NCI-H226 (cell line): ENCODE measurements at regions not wholly inside any gene's neighbourhood (a gene's known extent, or its start where the extent isn't known, plus 50 kb on each side); places are given as distances from the start of the nearest gene placed in this dataset.

Source experiments
- DNase-seq: peaks from one replicate; pipeline ENCODE4 v3.0.0-alpha.2; 2015

GRCh38 chr10:110355141-110355831, 50.6 kb upstream of the SMNDC1 start:
- DNase-seq = no peak

- DNase-seq = no peak
Measured at GRCh38 chr10:110355922-110356627, 51.4 kb upstream of the SMNDC1 start.

GRCh38 chr10:110356628-110357245, 52.0 kb upstream of the SMNDC1 start:
- DNase-seq = no peak

GRCh38 chr10:110357252-110357780, 52.6 kb upstream of the SMNDC1 start:
- peak; percentile 85 for DNase-seq

GRCh38 chr10:110357871-110358270, 53.2 kb upstream of the SMNDC1 start:
- DNase-seq = no peak

GRCh38 chr10:110358278-110358677, 53.6 kb upstream of the SMNDC1 start:
- DNase-seq = no peak

- peak; percentile 24 for DNase-seq
Measured at GRCh38 chr10:110358869-110359629, 54.3 kb upstream of the SMNDC1 start.

GRCh38 chr10:110360857-110361474, 56.2 kb upstream of the SMNDC1 start:
- DNase-seq = no peak

GRCh38 chr10:110361800-110362456, 57.2 kb upstream of the SMNDC1 start:
- no peak for DNase-seq

- DNase-seq = no peak
Measured at GRCh38 chr10:110363572-110364411, 59.1 kb upstream of the SMNDC1 start.

- DNase-seq = no peak
Measured at GRCh38 chr10:110364531-110364937, 59.8 kb upstream of the SMNDC1 start.

GRCh38 chr10:110365356-110366143, 60.8 kb upstream of the SMNDC1 start:
- no peak for DNase-seq

- DNase-seq = no peak
Measured at GRCh38 chr10:110366635-110367034, 61.9 kb upstream of the SMNDC1 start.

GRCh38 chr10:110368002-110368401, 63.3 kb upstream of the SMNDC1 start:
- DNase-seq = no peak

GRCh38 chr10:110368556-110368955, 63.8 kb upstream of the SMNDC1 start:
- no peak for DNase-seq

GRCh38 chr10:110370006-110370405, 65.3 kb upstream of the SMNDC1 start:
- DNase-seq = no peak

- peak; percentile 29 for DNase-seq
Measured at GRCh38 chr10:110372656-110373055, 67.9 kb upstream of the SMNDC1 start.

- no peak for DNase-seq
Measured at GRCh38 chr10:110373059-110373458, 68.3 kb upstream of the SMNDC1 start.

GRCh38 chr10:110373857-110374654, 69.3 kb upstream of the SMNDC1 start:
- no peak for DNase-seq
